Caco-2 (cell line): ENCODE measurements at regions not wholly inside any gene's neighbourhood (a gene's known extent, or its start where the extent isn't known, plus 50 kb on each side); places are given as distances from the start of the nearest gene placed in this dataset.
"Not testable (repeated sequence)": the region's sequence is repeated elsewhere in the genome, so short reads cannot be mapped to it uniquely, and the experiment has no call there.

ENCODE experiments used
- BruUV-seq: library from RNA; stranded (reverse); fragments of 400-500 nt; replicated peaks from 2 replicates; lab custom pipeline; 2021; lab: Mats Ljungman, UMichigan
- CTCF ChIA-PET: fragments of 300-600 bp; sonication (Branson Sonifier 250); formaldehyde crosslinking; loops from one replicate; lab custom pipeline; 2022; ENCODE audit warnings: antibody characterized with exemption; lab: Charles Lee
- POLR2A ChIA-PET: fragments of 300-600 bp; sonication (Branson Sonifier 250); formaldehyde crosslinking; loops from one replicate; lab custom pipeline; 2022; ENCODE audit warnings: antibody characterized with exemption; lab: Charles Lee
- DNase-seq, 2 experiments: peaks; one replicate each; pipeline versions ENCODE4 v3.0.0 to v3.0.0-alpha.2; 2020 to 2022
- H3K27me3 ChIP-seq: replicated peaks from 2 replicates; pipeline ENCODE4 v1.6.0; 2011; ENCODE audit warnings: low read length; ENCODE audit not compliant: control insufficient read depth, insufficient read depth
- H3K36me3 ChIP-seq: 2 replicates; pipeline ENCODE4 v1.5.1; 2011; ENCODE audit warnings: low read length; ENCODE audit not compliant: control insufficient read depth, insufficient read depth
- H3K4me1 ChIP-seq: fragments of 250-450 bp; sonication (Bioruptor Pico); 2 replicates; pipeline ENCODE4 v1.5.1; 2020; ENCODE audit warnings: mild to moderate bottlenecking
- H3K4me3 ChIP-seq: 2 replicates; pipeline ENCODE4 v1.5.1; 2011; ENCODE audit warnings: low read depth, mild to moderate bottlenecking, control low read depth, low read length
- H3K9me3 ChIP-seq: fragments of 250-450 bp; sonication (Bioruptor Pico); 2 replicates; pipeline ENCODE4 v1.5.1; 2020; ENCODE audit warnings: mild to moderate bottlenecking, moderate library complexity
- H3K27ac Mint-ChIP-seq: one replicate; pipeline ENCODE4 v1.8.0; 2022; ENCODE audit warnings: mixed read lengths; ENCODE audit not compliant: unreplicated experiment
- H3K27me3 Mint-ChIP-seq: one replicate; pipeline ENCODE4 v1.8.0; 2022; ENCODE audit warnings: mixed read lengths; ENCODE audit not compliant: insufficient read depth, unreplicated experiment
- H3K36me3 Mint-ChIP-seq: one replicate; pipeline ENCODE4 v1.8.0; 2022; ENCODE audit warnings: mild to moderate bottlenecking, mixed read lengths; ENCODE audit not compliant: insufficient read depth, unreplicated experiment
- H3K4me1 Mint-ChIP-seq: one replicate; pipeline ENCODE4 v1.8.0; 2022; ENCODE audit warnings: low read depth, mixed read lengths; ENCODE audit not compliant: unreplicated experiment
- H3K4me3 Mint-ChIP-seq: one replicate; pipeline ENCODE4 v1.8.0; 2022; ENCODE audit warnings: mild to moderate bottlenecking, moderate library complexity, mixed read lengths; ENCODE audit not compliant: unreplicated experiment
- H3K9me3 Mint-ChIP-seq: one replicate; pipeline ENCODE4 v1.8.0; 2022; ENCODE audit warnings: mixed read lengths; ENCODE audit not compliant: unreplicated experiment
- CTCF ChIP-seq, 2 experiments: fragments of 200-600 bp in 1 of 2; IDR thresholded peaks; 1 replicate in 1 of 2; 2 replicates in 1 of 2; pipeline versions ENCODE4 v1.5.1 to v1.8.0; 2011 to 2022; ENCODE audit warnings: antibody characterized with exemption in 1 of 2, control low read depth in 1 of 2, inconsistent platforms in 1 of 2, low read depth in 1 of 2, low read length in 1 of 2, mild to moderate bottlenecking in 1 of 2, moderate library complexity in 1 of 2; ENCODE audit not compliant: insufficient read depth in 1 of 2, severe bottlenecking in 1 of 2, unreplicated experiment in 1 of 2
- intact Hi-C: fragments of 100-400 bp; cut with micrococcal nuclease; formaldehyde crosslinking; loops from one replicate; pipeline ENCODE4 v1.10.0; 2022; ENCODE audit not compliant: unreplicated experiment

- Histone ChIP-seq H3K4me1 (no peaks in the 10 kb centered on the region), H3K36me3 (no peaks in the 10 kb centered on the region), H3K9me3 (no peaks in the 10 kb centered on the region), H3K27me3 (no peaks in the 10 kb centered on the region), H3K4me3 (no peak overlapping the region)
- intact Hi-C loops = loop anchor here (5.0 kb wide), 1 partner anchor 99 kb away; no protein-coding TSS in a partner anchor
- no peaks in the 10 kb centered on the region for H3K9me3 Mint-ChIP-seq
- H3K27me3 Mint-ChIP-seq = peaks cover 9% of the 10 kb centered on the region
- peak in 1 of 2 experiments; percentile 8 for DNase-seq
- H3K36me3 Mint-ChIP-seq = no peaks in the 10 kb centered on the region
- no TSS peak for BruUV-seq
- no peak overlapping the region for H3K27ac Mint-ChIP-seq
- no peaks in the 10 kb centered on the region for H3K4me1 Mint-ChIP-seq
- peak in 1 of 2 experiments; percentile 10 for TF ChIP-seq CTCF (IDR thresholded peaks at IDR 0.05; ENCODE audit: insufficient read depth in 1 of 2, low read depth in 1 of 2, low read length in 1 of 2, severe bottlenecking in 1 of 2, unreplicated experiment in 1 of 2)
- POLR2A ChIA-PET = no interaction called here
- CTCF ChIA-PET = no interaction called here
- H3K4me3 Mint-ChIP-seq = no peak overlapping the region
These were observed 258.3 kb upstream of the STXBP6 start for GRCh38 chr14:25308244-25308643.

GRCh38 chr14:25303934-25304333, 254.0 kb upstream of the STXBP6 start:
- Histone ChIP-seq H3K4me3 (no peak overlapping the region), H3K27me3 (no peaks in the 10 kb centered on the region), H3K36me3 (no peaks in the 10 kb centered on the region), H3K4me1 (no peaks in the 10 kb centered on the region), H3K9me3 (no peaks in the 10 kb centered on the region)
- H3K27me3 Mint-ChIP-seq = peaks cover 9% of the 10 kb centered on the region
- H3K9me3 Mint-ChIP-seq = no peaks in the 10 kb centered on the region
- DNase-seq = no peak
- H3K4me3 Mint-ChIP-seq = no peak overlapping the region
- no peaks in the 10 kb centered on the region for H3K4me1 Mint-ChIP-seq
- no TSS peak for BruUV-seq
- TF ChIP-seq CTCF (IDR thresholded peaks at IDR 0.05; ENCODE audit: insufficient read depth in 1 of 2, low read depth in 1 of 2, low read length in 1 of 2, severe bottlenecking in 1 of 2, unreplicated experiment in 1 of 2) = no peak
- no peaks in the 10 kb centered on the region for H3K36me3 Mint-ChIP-seq
- CTCF ChIA-PET = no interaction called here
- intact Hi-C loops = no loop called here
- no peak overlapping the region for H3K27ac Mint-ChIP-seq
- POLR2A ChIA-PET = no interaction called here

GRCh38 chr14:25298238-25298637, 248.3 kb upstream of the STXBP6 start:
- Mint-ChIP-seq H3K27ac (no peak overlapping the region), H3K4me1 (no peaks in the 10 kb centered on the region), H3K36me3 (no peaks in the 10 kb centered on the region), H3K27me3 (peaks cover 3% of the 10 kb centered on the region), H3K4me3 (no peak overlapping the region), H3K9me3 (no peaks in the 10 kb centered on the region)
- no peaks in the 10 kb centered on the region for H3K4me1 ChIP-seq
- POLR2A ChIA-PET = no interaction called here
- TF ChIP-seq CTCF (IDR thresholded peaks at IDR 0.05; ENCODE audit: insufficient read depth in 1 of 2, low read depth in 1 of 2, low read length in 1 of 2, severe bottlenecking in 1 of 2, unreplicated experiment in 1 of 2) = no peak
- no peaks in the 10 kb centered on the region for H3K27me3 ChIP-seq
- no peaks in the 10 kb centered on the region for H3K9me3 ChIP-seq
- H3K4me3 ChIP-seq = no peak overlapping the region
- CTCF ChIA-PET = no interaction called here
- H3K36me3 ChIP-seq = no peaks in the 10 kb centered on the region
- intact Hi-C loops = no loop called here
- BruUV-seq = no TSS peak
- no peak for DNase-seq

- H3K4me1 ChIP-seq, H3K4me1 Mint-ChIP-seq, DNase-seq, H3K27me3 ChIP-seq, intact Hi-C loops, H3K27me3 Mint-ChIP-seq, CTCF ChIA-PET, H3K9me3 Mint-ChIP-seq, POLR2A ChIA-PET, H3K9me3 ChIP-seq, H3K4me3 Mint-ChIP-seq, H3K36me3 ChIP-seq, BruUV-seq, H3K4me3 ChIP-seq, H3K36me3 Mint-ChIP-seq, H3K27ac Mint-ChIP-seq: not testable (repeated sequence)
These were observed 240.2 kb upstream of the STXBP6 start for GRCh38 chr14:25290154-25290553.
